Trophoblast cell (in vitro differentiated cells and primary cell): ENCODE measurements at regions not wholly inside any gene's neighbourhood (a gene's known extent, or its start where the extent isn't known, plus 50 kb on each side); places are given as distances from the start of the nearest gene placed in this dataset.
A peak's percentile ranks its signal among the peaks of the same experiment; 100 is the strongest.

Experiments
- DNase-seq, 2 donors: peaks; one replicate each; pipeline ENCODE4 v3.0.0-alpha.2; 2016
- H2AFZ ChIP-seq: 2 replicates; pipeline ENCODE4 v1.6.1; 2013; ENCODE audit warnings: low read length, moderate library complexity, mild to moderate bottlenecking; ENCODE audit not compliant: insufficient read depth, poor library complexity
- H2AK5ac ChIP-seq: 2 replicates; pipeline ENCODE4 v1.6.1; 2013; ENCODE audit warnings: mild to moderate bottlenecking, low read length
- H2BK120ac ChIP-seq: 2 replicates; pipeline ENCODE4 v1.6.1; 2013; ENCODE audit warnings: low read length, mild to moderate bottlenecking, moderate library complexity; ENCODE audit not compliant: insufficient read depth, poor library complexity
- H2BK12ac ChIP-seq: 2 replicates; pipeline ENCODE4 v1.6.1; 2013; ENCODE audit warnings: mild to moderate bottlenecking, low read length, moderate library complexity
- H2BK5ac ChIP-seq: 2 replicates; pipeline ENCODE4 v1.6.1; 2013; ENCODE audit warnings: low read length, low read depth, moderate library complexity, mild to moderate bottlenecking; ENCODE audit not compliant: poor library complexity
- H3K14ac ChIP-seq: 2 replicates; pipeline ENCODE4 v1.6.1; 2013; ENCODE audit warnings: mild to moderate bottlenecking, low read length
- H3K18ac ChIP-seq: 2 replicates; pipeline ENCODE4 v1.6.1; 2013; ENCODE audit warnings: mild to moderate bottlenecking, low read length
- H3K23ac ChIP-seq: 2 replicates; pipeline ENCODE4 v1.6.1; 2013; ENCODE audit warnings: low read length
- H3K27ac ChIP-seq: 2 replicates; pipeline ENCODE4 v1.5.1; 2013; ENCODE audit warnings: low read depth, mild to moderate bottlenecking, inconsistent platforms, low read length, moderate library complexity
- H3K27me3 ChIP-seq: 2 replicates; pipeline ENCODE4 v1.6.1; 2013; ENCODE audit warnings: inconsistent platforms, mild to moderate bottlenecking, low read length, moderate library complexity; ENCODE audit not compliant: insufficient read depth
- H3K36me3 ChIP-seq, 2 experiments: 1 replicate in 1 of 2; 2 replicates in 1 of 2; pipeline ENCODE4 v1.6.1; 2013; ENCODE audit warnings: low read length in 2 of 2, mild to moderate bottlenecking in 2 of 2, moderate library complexity in 1 of 2; ENCODE audit not compliant: insufficient read depth in 2 of 2, control insufficient read depth in 1 of 2
- H3K4ac ChIP-seq: 2 replicates; pipeline ENCODE4 v1.6.1; 2013; ENCODE audit warnings: low read depth, mild to moderate bottlenecking, low read length, moderate library complexity
- H3K4me1 ChIP-seq, 2 experiments: 1 replicate in 1 of 2; 2 replicates in 1 of 2; pipeline ENCODE4 v1.6.1; 2013; ENCODE audit warnings: low read length in 2 of 2, mild to moderate bottlenecking in 2 of 2, moderate library complexity in 1 of 2; ENCODE audit not compliant: insufficient read depth in 2 of 2, control insufficient read depth in 1 of 2
- H3K4me2 ChIP-seq: 2 replicates; pipeline ENCODE4 v1.6.1; 2013; ENCODE audit warnings: inconsistent platforms, mild to moderate bottlenecking, low read length, moderate library complexity
- H3K4me3 ChIP-seq: 2 replicates; pipeline ENCODE4 v1.5.1; 2013; ENCODE audit warnings: mild to moderate bottlenecking, low read depth, low read length, inconsistent platforms
- H3K79me1 ChIP-seq: one replicate; pipeline ENCODE4 v1.6.1; 2013; ENCODE audit warnings: low read length
- H3K79me2 ChIP-seq: 2 replicates; pipeline ENCODE4 v1.6.1; 2013; ENCODE audit warnings: low read length, mild to moderate bottlenecking; ENCODE audit not compliant: control insufficient read depth, insufficient read depth, poor library complexity
- H3K9ac ChIP-seq: 2 replicates; pipeline ENCODE4 v1.6.1; 2013; ENCODE audit warnings: mild to moderate bottlenecking, low read length
- H3K9me3 ChIP-seq: 2 replicates; pipeline ENCODE4 v1.6.1; 2013; ENCODE audit warnings: low read depth, mild to moderate bottlenecking, control low read depth, inconsistent platforms, low read length; ENCODE audit not compliant: insufficient read depth
- H4K12ac ChIP-seq: 2 replicates; pipeline ENCODE4 v1.6.1; 2013; ENCODE audit warnings: low read depth, mild to moderate bottlenecking, low read length, moderate library complexity
- H4K8ac ChIP-seq: 2 replicates; pipeline ENCODE4 v1.6.1; 2013; ENCODE audit warnings: low read depth, mild to moderate bottlenecking, low read length, moderate library complexity
- H4K91ac ChIP-seq: one replicate; pipeline ENCODE4 v1.6.1; 2013; ENCODE audit warnings: low read depth, mild to moderate bottlenecking, low read length, moderate library complexity
- WGBS: extraction: QIAGEN DNeasy Blood & Tissue Kit; methylation state at CpG from one replicate; pipeline ENCODE4 v1.1.7; 2013; ENCODE audit warnings: missing lambda C conversion rate; ENCODE audit not compliant: insufficient read length, insufficient coverage; ENCODE audit errors: extremely low coverage; 5-methylcytosine and 5-hydroxymethylcytosine counted together

DNA sequence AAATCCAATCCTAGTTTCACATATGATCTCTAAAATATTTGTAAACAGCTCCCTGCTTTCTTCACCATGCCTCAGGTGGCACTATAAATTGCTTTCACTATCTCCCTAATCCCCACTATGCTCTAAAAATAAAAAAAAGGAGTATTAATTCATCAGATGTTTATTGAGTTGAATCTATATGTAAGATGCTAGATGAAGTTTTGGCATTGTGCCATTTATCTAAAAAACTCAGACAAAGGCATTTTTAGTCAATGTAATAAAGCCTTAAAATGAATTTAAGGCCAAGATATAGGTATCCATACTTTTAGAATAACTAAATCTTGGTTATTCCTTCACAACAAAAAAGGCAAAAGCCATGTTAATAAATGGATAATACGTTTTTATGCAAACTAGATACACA lies 373.9 kb downstream of the ETS1 start:
- no peak overlapping the region for H4K91ac ChIP-seq
- peaks cover 20% of the 10 kb centered on the region for H3K79me1 ChIP-seq
- H2AK5ac ChIP-seq = no peak overlapping the region
- H3K4ac ChIP-seq = no peak overlapping the region
- no CpG with 5 or more reads among the region's 1 CpG for WGBS
- H2AFZ ChIP-seq = no peak overlapping the region
- H4K12ac ChIP-seq = no peak overlapping the region
- H3K18ac ChIP-seq = no peak overlapping the region
- H2BK5ac ChIP-seq = no peak overlapping the region
- H3K27me3 ChIP-seq = no peaks in the 10 kb centered on the region
- no peak for DNase-seq
- peaks cover under 1 to 3% of the 10 kb centered on the region in 2 experiments for H3K4me1 ChIP-seq
- H2BK12ac ChIP-seq = no peak overlapping the region
- H3K23ac ChIP-seq = no peak overlapping the region
- peaks cover 3 to 6% of the 10 kb centered on the region in 2 experiments for H3K36me3 ChIP-seq
- no peak overlapping the region for H2BK120ac ChIP-seq
- H3K79me2 ChIP-seq = peaks cover 3% of the 10 kb centered on the region
- no peak overlapping the region for H3K4me2 ChIP-seq
- no peak overlapping the region for H3K4me3 ChIP-seq
- no peak overlapping the region for H3K14ac ChIP-seq
- H3K27ac ChIP-seq = no peak overlapping the region
- no peak overlapping the region for H4K8ac ChIP-seq
- peaks cover 7% of the 10 kb centered on the region for H3K9me3 ChIP-seq
- H3K9ac ChIP-seq = no peak overlapping the region

- Histone ChIP-seq H3K27ac (no peak overlapping the region), H3K9me3 (peaks cover 7% of the 10 kb centered on the region), H4K12ac (no peak overlapping the region), H3K79me1 (peaks cover 26% of the 10 kb centered on the region), H3K27me3 (no peaks in the 10 kb centered on the region), H2AK5ac (no peak overlapping the region), H4K8ac (no peak overlapping the region), H3K4me3 (no peak overlapping the region), H3K79me2 (peaks cover 6% of the 10 kb centered on the region), H2BK12ac (peak overlapping the region; percentile 69), H3K23ac (no peak overlapping the region), H2BK120ac (peak overlapping the region; percentile 8), H2AFZ (no peak overlapping the region), H2BK5ac (no peak overlapping the region), H3K4me1 (peaks cover 8 to 10% of the 10 kb centered on the region in 2 experiments), H3K36me3 (peaks cover 3 to 6% of the 10 kb centered on the region in 2 experiments), H3K9ac (no peak overlapping the region), H3K4me2 (no peak overlapping the region), H4K91ac (peak overlapping the region; percentile 33), H3K18ac (no peak overlapping the region), H3K14ac (no peak overlapping the region), H3K4ac (peak overlapping the region; percentile 8)
- DNase-seq = peak in 1 of 2 donors; percentile 37
- WGBS = no CpG with 5 or more reads among the region's 2 CpGs
Measured at GRCh38 chr11:128212324-128212723, 375.0 kb downstream of the ETS1 start.

GRCh38 chr11:128210148-128210940 lies 377.0 kb downstream of the ETS1 start:
- H2AK5ac ChIP-seq = no peak overlapping the region
- H3K18ac ChIP-seq = no peak overlapping the region
- H3K9me3 ChIP-seq = peaks cover 6% of the 10 kb centered on the region
- no peak overlapping the region for H2AFZ ChIP-seq
- no peak overlapping the region for H4K91ac ChIP-seq
- no peaks in the 10 kb centered on the region for H3K27me3 ChIP-seq
- H3K79me2 ChIP-seq = peaks cover 6% of the 10 kb centered on the region
- H2BK12ac ChIP-seq = no peak overlapping the region
- no peak overlapping the region for H3K14ac ChIP-seq
- no peak overlapping the region for H3K23ac ChIP-seq
- H3K9ac ChIP-seq = no peak overlapping the region
- peaks cover 31% of the 10 kb centered on the region for H3K79me1 ChIP-seq
- H3K4me3 ChIP-seq = no peak overlapping the region
- peak overlapping the region; percentile 56 for H3K4me2 ChIP-seq
- H3K4me1 ChIP-seq = peaks cover 9 to 12% of the 10 kb centered on the region in 2 experiments
- no peak overlapping the region for H4K8ac ChIP-seq
- peak overlapping the region; percentile 64 for H2BK5ac ChIP-seq
- H3K27ac ChIP-seq = peak overlapping the region; percentile 92
- H3K4ac ChIP-seq = no peak overlapping the region
- H2BK120ac ChIP-seq = no peak overlapping the region
- peaks cover under 1 to 3% of the 10 kb centered on the region in 2 experiments for H3K36me3 ChIP-seq
- peak; percentile 85 to 96 for DNase-seq
- WGBS = no CpG with 5 or more reads among the region's 3 CpGs
- H4K12ac ChIP-seq = no peak overlapping the region

DNA sequence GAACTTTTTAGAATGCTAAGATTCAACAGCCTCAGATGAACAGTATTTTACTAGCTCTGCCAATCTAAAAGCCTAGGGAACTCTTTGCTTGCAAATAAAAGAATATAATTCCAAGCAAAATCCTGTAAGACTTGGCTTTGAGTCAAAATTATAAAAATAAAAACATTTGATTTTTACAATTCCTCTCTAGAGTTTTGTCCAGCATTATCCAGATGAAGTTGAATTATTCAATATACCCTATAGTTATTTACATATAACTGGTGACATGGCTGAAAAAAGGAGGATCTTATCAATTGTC lies 378.3 kb downstream of the ETS1 start:
- peaks cover 2% of the 10 kb centered on the region for H3K9me3 ChIP-seq
- peak overlapping the region; percentile 35 for H2AK5ac ChIP-seq
- no peaks in the 10 kb centered on the region for H3K36me3 ChIP-seq
- H3K23ac ChIP-seq = no peak overlapping the region
- H3K18ac ChIP-seq = peak overlapping the region; percentile 49
- peak overlapping the region; percentile 88 for H4K91ac ChIP-seq
- peak overlapping the region; percentile 91 for H2BK12ac ChIP-seq
- DNase-seq = no peak
- H3K4me2 ChIP-seq = no peak overlapping the region
- no peak overlapping the region for H3K4me3 ChIP-seq
- peak overlapping the region; percentile 94 for H2BK5ac ChIP-seq
- H3K4ac ChIP-seq = no peak overlapping the region
- H3K27me3 ChIP-seq = no peaks in the 10 kb centered on the region
- peak overlapping the region; percentile 90 for H3K27ac ChIP-seq
- H2AFZ ChIP-seq = no peak overlapping the region
- peaks cover 29% of the 10 kb centered on the region for H3K79me1 ChIP-seq
- no peak overlapping the region for H3K9ac ChIP-seq
- H3K79me2 ChIP-seq = peaks cover 6% of the 10 kb centered on the region
- no peak overlapping the region for H4K12ac ChIP-seq
- H4K8ac ChIP-seq = peak overlapping the region; percentile 77
- peak overlapping the region; percentile 96 for H2BK120ac ChIP-seq
- H3K4me1 ChIP-seq = peaks cover 9 to 12% of the 10 kb centered on the region in 2 experiments
- H3K14ac ChIP-seq = peak overlapping the region; percentile 97
